H1 (cell line): ENCODE measurements at regions not wholly inside any gene's neighbourhood (a gene's known extent, or its start where the extent isn't known, plus 50 kb on each side); places are given as distances from the start of the nearest gene placed in this dataset.

Experiments used
- CTCF ChIA-PET: fragments of 300-600 bp; sonication (Branson Sonifier 250); formaldehyde crosslinking; loops from one replicate; lab custom pipeline; 2021; ENCODE audit not compliant: partially characterized antibody; lab: Charles Lee
- POLR2A ChIA-PET: fragments of 300-600 bp; sonication (Branson Sonifier 250); formaldehyde crosslinking; loops from one replicate; lab custom pipeline; 2021; ENCODE audit warnings: inconsistent platforms; ENCODE audit not compliant: partially characterized antibody; lab: Charles Lee
- DNase-seq, 2 experiments: peaks; one replicate each; pipeline versions ENCODE4 v3.0.0 to v3.0.0-alpha.2; 2010 to 2022; ENCODE audit warnings: low spot score in 2 of 2, low read depth in 1 of 2, mixed read lengths in 1 of 2
- FAIRE-seq: peaks from 2 replicates; lab custom pipeline; 2011; peaks lifted over from hg19 to GRCh38; lab: Jason Lieb, UNC
- H2AFZ ChIP-seq: 2 replicates; pipeline ENCODE4 v1.8.1; 2012; ENCODE audit warnings: low read length, inconsistent platforms
- H2AK5ac ChIP-seq: 2 replicates; pipeline ENCODE4 v1.6.1; 2013; ENCODE audit warnings: low read depth, low read length
- H2BK120ac ChIP-seq: replicated peaks from 2 replicates; pipeline ENCODE3; 2013; ENCODE audit warnings: low read depth, low read length, inconsistent platforms
- H2BK12ac ChIP-seq: 2 replicates; pipeline ENCODE4 v1.6.1; 2013; ENCODE audit warnings: low read depth, low read length
- H2BK15ac ChIP-seq: 2 replicates; pipeline ENCODE4 v1.6.1; 2013; ENCODE audit warnings: low read length
- H2BK20ac ChIP-seq: 2 replicates; pipeline ENCODE4 v1.6.1; 2013; ENCODE audit warnings: low read length
- H2BK5ac ChIP-seq: 2 replicates; pipeline ENCODE4 v1.6.1; 2013; ENCODE audit warnings: low read depth, low read length
- H3K14ac ChIP-seq: 2 replicates; pipeline ENCODE4 v1.6.1; 2013; ENCODE audit warnings: inconsistent platforms; ENCODE audit not compliant: insufficient read length
- H3K18ac ChIP-seq: 2 replicates; pipeline ENCODE4 v1.6.1; 2013; ENCODE audit warnings: low read length; ENCODE audit errors: extremely low read depth
- H3K23ac ChIP-seq: 2 replicates; pipeline ENCODE4 v1.6.1; 2013; ENCODE audit warnings: inconsistent platforms; ENCODE audit not compliant: insufficient read length
- H3K23me2 ChIP-seq: 2 replicates; pipeline ENCODE4 v1.6.1; 2013; ENCODE audit warnings: low read depth, low read length
- H3K27ac ChIP-seq: 2 replicates; pipeline ENCODE4 v1.6.1; 2011; ENCODE audit warnings: low read depth, low read length, inconsistent platforms
- H3K27me3 ChIP-seq, 4 experiments: replicated peaks in 1 of 4; 1 replicate in 1 of 4; 2 replicates in 3 of 4; pipeline versions ENCODE4 v1.6.1 to v1.8.1; 2011 to 2013; ENCODE audit warnings: low read length in 3 of 4, mild to moderate bottlenecking in 3 of 4, inconsistent platforms in 2 of 4, mixed read lengths in 2 of 4, moderate library complexity in 1 of 4; ENCODE audit not compliant: control insufficient read depth in 3 of 4, insufficient read depth in 3 of 4; ENCODE audit errors: extremely low read depth in 1 of 4
- H3K36me3 ChIP-seq, 4 experiments: 2 replicates each; pipeline versions ENCODE4 v1.6.1 to v1.8.1; 2011 to 2013; ENCODE audit warnings: mild to moderate bottlenecking in 4 of 4, low read length in 3 of 4, moderate library complexity in 2 of 4, control low read depth in 1 of 4, inconsistent platforms in 1 of 4; ENCODE audit not compliant: insufficient read depth in 4 of 4, control insufficient read depth in 2 of 4
- H3K4ac ChIP-seq: replicated peaks from 2 replicates; pipeline ENCODE3; 2013; ENCODE audit warnings: low read length, low read depth, mixed read lengths, inconsistent platforms; ENCODE audit not compliant: insufficient read length
- H3K4me1 ChIP-seq, 4 experiments: replicated peaks in 1 of 4; 1 replicate in 1 of 4; 2 replicates in 3 of 4; pipeline versions ENCODE4 v1.6.1 to v1.8.1; 2011 to 2013; ENCODE audit warnings: low read length in 3 of 4, inconsistent platforms in 2 of 4, mixed read lengths in 1 of 4; ENCODE audit not compliant: insufficient read depth in 4 of 4, control insufficient read depth in 3 of 4
- H3K4me2 ChIP-seq, 2 experiments: 2 replicates each; pipeline versions ENCODE4 v1.6.1 to v1.8.1; 2011 to 2013; ENCODE audit warnings: low read depth in 2 of 2, low read length in 2 of 2, control low read depth in 1 of 2, inconsistent platforms in 1 of 2, mild to moderate bottlenecking in 1 of 2; ENCODE audit not compliant: insufficient read depth in 1 of 2
- H3K4me3 ChIP-seq, 4 experiments: fragments of 200-600, 300-600 bp in 1 of 4; sonication (generic), shearing (Covaris generic), sonication (Bioruptor Twin) in 1 of 4; 2 replicates each; pipeline versions ENCODE4 v1.5.1 to v1.8.1; 2011 to 2016; ENCODE audit warnings: low read length in 4 of 4, low read depth in 3 of 4, control low read depth in 2 of 4, inconsistent platforms in 2 of 4, mild to moderate bottlenecking in 2 of 4, mixed read lengths in 1 of 4, moderate library complexity in 1 of 4; ENCODE audit not compliant: insufficient read depth in 2 of 4; ENCODE audit errors: extremely low read depth in 1 of 4
- H3K56ac ChIP-seq: replicated peaks from 2 replicates; pipeline ENCODE3; 2013; ENCODE audit warnings: low read depth, mild to moderate bottlenecking, mixed read lengths, low read length, inconsistent platforms; ENCODE audit not compliant: insufficient read length
- H3K79me1 ChIP-seq: 2 replicates; pipeline ENCODE4 v1.6.1; 2013; ENCODE audit warnings: low read depth, low read length, control low read depth
- H3K79me2 ChIP-seq, 2 experiments: 2 replicates each; pipeline versions ENCODE4 v1.6.1 to v1.8.1; 2012 to 2013; ENCODE audit warnings: low read length in 2 of 2, mild to moderate bottlenecking in 2 of 2, inconsistent platforms in 1 of 2; ENCODE audit not compliant: insufficient read depth in 2 of 2, control insufficient read depth in 1 of 2
- H3K9ac ChIP-seq, 4 experiments: replicated peaks in 1 of 4; 1 replicate in 1 of 4; 2 replicates in 3 of 4; pipeline versions ENCODE4 v1.6.1 to v1.8.1; 2011 to 2013; ENCODE audit warnings: low read depth in 3 of 4, low read length in 3 of 4, control low read depth in 2 of 4, mild to moderate bottlenecking in 2 of 4, moderate library complexity in 2 of 4, inconsistent platforms in 1 of 4; ENCODE audit errors: extremely low read depth in 1 of 4
- H3K9me3 ChIP-seq, 2 experiments: 2 replicates each; pipeline versions ENCODE4 v1.6.1 to v1.8.1; 2012 to 2013; ENCODE audit warnings: mild to moderate bottlenecking in 2 of 2, moderate library complexity in 2 of 2, control low read depth in 1 of 2, inconsistent platforms in 1 of 2, low read depth in 1 of 2, low read length in 1 of 2, mixed read lengths in 1 of 2; ENCODE audit not compliant: insufficient read depth in 2 of 2
- H4K20me1 ChIP-seq, 2 experiments: replicated peaks in 1 of 2; 2 replicates each; pipeline versions ENCODE3 to v1.8.1; 2011 to 2013; ENCODE audit warnings: inconsistent platforms in 2 of 2, low read length in 2 of 2, mild to moderate bottlenecking in 1 of 2; ENCODE audit not compliant: insufficient read depth in 2 of 2, control insufficient read depth in 1 of 2
- H4K5ac ChIP-seq: 2 replicates; pipeline ENCODE4 v1.6.1; 2013; ENCODE audit warnings: low read length, low read depth, mixed read lengths, inconsistent platforms; ENCODE audit not compliant: insufficient read length
- H4K8ac ChIP-seq: 2 replicates; pipeline ENCODE4 v1.8.0; 2013; ENCODE audit warnings: mild to moderate bottlenecking, moderate library complexity, low read length, inconsistent platforms; ENCODE audit not compliant: insufficient read depth; ENCODE audit errors: extremely low read depth
- H4K91ac ChIP-seq: replicated peaks from 2 replicates; pipeline ENCODE3; 2013; ENCODE audit warnings: low read length, mixed read lengths, inconsistent platforms; ENCODE audit not compliant: insufficient read length
- EP300 ChIP-seq, 2 experiments: IDR thresholded peaks; 1 replicate in 1 of 2; 2 replicates in 1 of 2; pipeline ENCODE4 v1.6.1; 2011 to 2012; ENCODE audit warnings: low read depth in 2 of 2, low read length in 2 of 2, mild to moderate bottlenecking in 2 of 2, borderline replicate concordance in 1 of 2, inconsistent platforms in 1 of 2, moderate library complexity in 1 of 2
- EZH2 ChIP-seq: fragments of 200-600 bp; sonication (generic); IDR thresholded peaks from 2 replicates; pipeline ENCODE4 v1.7.1; 2012; ENCODE audit warnings: low read depth, mild to moderate bottlenecking, moderate library complexity, low read length, inconsistent platforms; ENCODE audit not compliant: severe bottlenecking
- FOSL1 ChIP-seq: IDR thresholded peaks from 2 replicates; pipeline ENCODE4 v1.6.1; 2011; ENCODE audit warnings: mild to moderate bottlenecking, low read depth, low read length, moderate library complexity; ENCODE audit not compliant: insufficient read depth
- SP2 ChIP-seq: IDR thresholded peaks from 2 replicates; pipeline ENCODE4 v1.6.1; 2012; ENCODE audit warnings: mild to moderate bottlenecking, low read length, inconsistent platforms
- TF ChIP-seq, protein P1 (sequence below): IDR thresholded peaks from 2 replicates; pipeline ENCODE4 v1.6.1; 2012; ENCODE audit warnings: low read length, inconsistent platforms

DNA sequence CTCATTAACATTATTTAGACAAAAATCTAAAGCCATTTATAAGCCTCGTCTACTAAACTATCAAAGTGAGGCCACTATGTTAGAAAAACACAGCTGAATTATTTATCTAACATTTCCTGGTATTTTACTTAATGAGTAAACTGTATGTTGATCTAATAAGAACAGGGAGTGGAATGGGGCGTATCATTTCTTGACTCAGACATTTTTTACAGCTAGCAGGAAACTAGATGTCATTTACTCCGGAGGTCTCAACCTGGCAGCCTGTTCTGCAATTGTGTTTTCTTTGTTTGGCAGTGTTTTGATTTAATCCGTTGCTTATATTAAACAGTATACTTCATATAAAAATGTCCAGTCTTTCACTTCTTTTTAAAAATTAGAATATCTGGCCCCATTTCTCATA, 79.1 kb upstream of the ABI3BP start (continued):
- no peak for TF ChIP-seq EZH2

DNA sequence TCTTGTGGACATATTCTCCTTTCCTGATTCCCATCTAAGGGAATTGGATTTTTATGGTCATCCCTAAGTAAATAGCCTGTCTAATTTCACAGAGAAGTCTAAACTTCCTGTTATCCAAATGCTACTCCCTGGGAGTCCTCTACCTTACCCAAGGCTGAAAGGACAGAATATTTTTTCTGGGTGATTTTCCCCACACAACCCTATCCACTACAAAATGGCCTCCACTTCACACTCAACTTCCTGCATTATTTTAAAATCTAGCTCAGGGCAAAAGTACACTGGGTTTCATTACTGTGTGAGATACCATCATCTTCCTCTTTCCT, 77.5 kb upstream of the ABI3BP start:
- Histone ChIP-seq H3K9me3 (no peaks in the 10 kb centered on the region), H3K56ac (no peak overlapping the region), H3K4me1 (no peaks in the 10 kb centered on the region), H2AFZ (no peak overlapping the region), H2BK15ac (no peak overlapping the region), H3K36me3 (no peaks in the 10 kb centered on the region), H4K91ac (no peak overlapping the region), H2BK5ac (no peak overlapping the region), H4K5ac (no peak overlapping the region), H2BK12ac (no peak overlapping the region), H3K27ac (no peak overlapping the region), H3K79me2 (no peaks in the 10 kb centered on the region), H2BK120ac (no peak overlapping the region), H3K9ac (no peak overlapping the region), H3K4ac (no peak overlapping the region), H3K79me1 (no peaks in the 10 kb centered on the region), H3K27me3 (no peaks in the 10 kb centered on the region), H3K23ac (no peak overlapping the region), H3K23me2 (no peaks in the 10 kb centered on the region), H3K4me2 (no peak overlapping the region), H3K4me3 (no peak overlapping the region), H2BK20ac (no peak overlapping the region), H3K18ac (no peak overlapping the region), H2AK5ac (no peak overlapping the region), H4K8ac (no peak overlapping the region), H4K20me1 (no peaks in the 10 kb centered on the region), H3K14ac (no peak overlapping the region)
- DNase-seq (no peak), FAIRE-seq (no peak)
- CTCF ChIA-PET = interaction anchor here (0.6 to 3.2 kb wide), 21 partner anchors 10 to 632 kb away, joined by 3 to 19 read pairs (median 4); no protein-coding TSS in a partner anchor
- POLR2A ChIA-PET = interaction anchor here (0.7 kb wide), 1 partner anchor 219 kb away, joined by 3 read pairs; no protein-coding TSS in a partner anchor
- no peak for TF ChIP-seq SP2
- TF ChIP-seq, protein P1, sequence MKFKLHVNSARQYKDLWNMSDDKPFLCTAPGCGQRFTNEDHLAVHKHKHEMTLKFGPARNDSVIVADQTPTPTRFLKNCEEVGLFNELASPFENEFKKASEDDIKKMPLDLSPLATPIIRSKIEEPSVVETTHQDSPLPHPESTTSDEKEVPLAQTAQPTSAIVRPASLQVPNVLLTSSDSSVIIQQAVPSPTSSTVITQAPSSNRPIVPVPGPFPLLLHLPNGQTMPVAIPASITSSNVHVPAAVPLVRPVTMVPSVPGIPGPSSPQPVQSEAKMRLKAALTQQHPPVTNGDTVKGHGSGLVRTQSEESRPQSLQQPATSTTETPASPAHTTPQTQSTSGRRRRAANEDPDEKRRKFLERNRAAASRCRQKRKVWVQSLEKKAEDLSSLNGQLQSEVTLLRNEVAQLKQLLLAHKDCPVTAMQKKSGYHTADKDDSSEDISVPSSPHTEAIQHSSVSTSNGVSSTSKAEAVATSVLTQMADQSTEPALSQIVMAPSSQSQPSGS = no peak
- TF ChIP-seq FOSL1 = no peak
- no peak for TF ChIP-seq EP300 (IDR thresholded peaks at IDR 0.05; ENCODE audit: borderline replicate concordance in 1 of 2, low read depth in 2 of 2, low read length in 2 of 2)
